Astrocyte (in vitro differentiated cells and primary cell): ENCODE measurements at regions not wholly inside any gene's neighbourhood (a gene's known extent, or its start where the extent isn't known, plus 50 kb on each side); places are given as distances from the start of the nearest gene placed in this dataset.

Experiments
- CTCF ChIP-seq: IDR thresholded peaks from 2 replicates; pipeline ENCODE4 v1.5.1; 2011; ENCODE audit warnings: low read depth, mild to moderate bottlenecking, inconsistent platforms, low read length, moderate library complexity; ENCODE audit not compliant: insufficient read depth
- EZH2 ChIP-seq: IDR thresholded peaks from 2 replicates; pipeline ENCODE4 v1.6.1; 2012; ENCODE audit warnings: mild to moderate bottlenecking, low read length, inconsistent platforms; ENCODE audit not compliant: insufficient read depth

- TF ChIP-seq CTCF (no peak), EZH2 (no peak)
Observed at GRCh38 chr11:90753546-90753945, 530.7 kb upstream of the CHORDC1 start.
